OCI-LY1 (cell line): ENCODE measurements at regions not wholly inside any gene's neighbourhood (a gene's known extent, or its start where the extent isn't known, plus 50 kb on each side); places are given as distances from the start of the nearest gene placed in this dataset.

ENCODE experiments used
- H2AFZ ChIP-seq: fragments of 200-600 bp; sonication (generic), shearing (Covaris generic); 2 replicates; pipeline ENCODE4 v1.6.0; 2014; ENCODE audit warnings: antibody characterized with exemption, mild to moderate bottlenecking, low read length
- H3F3A ChIP-seq: fragments of 200-600 bp; sonication (generic), shearing (Covaris generic); 2 replicates; pipeline ENCODE4 v1.6.0; 2014; ENCODE audit warnings: mild to moderate bottlenecking, antibody characterized with exemption, low read length, moderate library complexity; ENCODE audit not compliant: insufficient read depth
- H3K27ac ChIP-seq: fragments of 200-600 bp; sonication (generic); 2 replicates; pipeline ENCODE4 v1.5.1; 2014; ENCODE audit warnings: low read length, mixed run types, mild to moderate bottlenecking, low read depth; ENCODE audit not compliant: poor library complexity, severe bottlenecking
- H3K27me3 ChIP-seq: fragments of 200-600 bp; sonication (generic); 2 replicates; pipeline ENCODE4 v1.6.0; 2014; ENCODE audit warnings: antibody characterized with exemption, mild to moderate bottlenecking, low read length, moderate library complexity; ENCODE audit not compliant: insufficient read depth
- H3K36me3 ChIP-seq: fragments of 200-600 bp; sonication (generic); 2 replicates; pipeline ENCODE4 v1.6.1; 2014; ENCODE audit warnings: mild to moderate bottlenecking, antibody characterized with exemption, low read length, moderate library complexity, mixed read lengths; ENCODE audit not compliant: insufficient read depth
- H3K4me1 ChIP-seq: fragments of 200-600 bp; sonication (generic); 2 replicates; pipeline ENCODE4 v1.5.1; 2014; ENCODE audit warnings: mild to moderate bottlenecking, low read length, moderate library complexity; ENCODE audit not compliant: insufficient read depth, severe bottlenecking
- H3K4me2 ChIP-seq: fragments of 200-600 bp; sonication (generic), shearing (Covaris generic); 2 replicates; pipeline ENCODE4 v1.6.1; 2014; ENCODE audit warnings: low read length
- H3K4me3 ChIP-seq: fragments of 200-600 bp; sonication (generic); 2 replicates; pipeline ENCODE4 v1.5.1; 2014; ENCODE audit warnings: low read length, low read depth, mild to moderate bottlenecking, mixed read lengths; ENCODE audit not compliant: poor library complexity, severe bottlenecking
- H3K79me2 ChIP-seq: fragments of 200-600 bp; shearing (Covaris generic); 2 replicates; pipeline ENCODE4 v1.6.1; 2016; ENCODE audit warnings: mixed run types, low read length, mixed read lengths; ENCODE audit not compliant: insufficient read depth
- H3K9ac ChIP-seq: fragments of 200-600 bp; sonication (generic), shearing (Covaris generic); 2 replicates; pipeline ENCODE4 v1.6.1; 2014; ENCODE audit warnings: mild to moderate bottlenecking, low read length, mixed read lengths
- H3K9me2 ChIP-seq: fragments of 200-600 bp; sonication (generic), shearing (Covaris generic); 2 replicates; pipeline ENCODE4 v1.6.1; 2014; ENCODE audit warnings: low read depth, mild to moderate bottlenecking, low read length, mixed read lengths
- H3K9me3 ChIP-seq: fragments of 200-600 bp; shearing (Covaris generic); 2 replicates; pipeline ENCODE4 v1.6.1; 2014; ENCODE audit warnings: low read length, mixed read lengths
- H4K20me1 ChIP-seq: fragments of 200-600 bp; sonication (generic), shearing (Covaris generic); 2 replicates; pipeline ENCODE4 v1.6.0; 2016; ENCODE audit warnings: mild to moderate bottlenecking, low read length; ENCODE audit not compliant: insufficient read depth
- EZH2 ChIP-seq: fragments of 200-600 bp; sonication (generic), shearing (Covaris generic); IDR thresholded peaks from 2 replicates; pipeline ENCODE4 v1.8.0; 2017; ENCODE audit warnings: borderline replicate concordance, mixed run types, mild to moderate bottlenecking, antibody characterized with exemption, low read length, moderate library complexity, mixed read lengths
- TF ChIP-seq, protein P1 (sequence below): fragments of 200-600 bp; sonication (generic), shearing (Covaris generic); IDR thresholded peaks from 2 replicates; pipeline ENCODE4 v1.5.1; 2017; ENCODE audit warnings: mild to moderate bottlenecking, antibody characterized with exemption, low read length, moderate library complexity, mixed read lengths

DNA sequence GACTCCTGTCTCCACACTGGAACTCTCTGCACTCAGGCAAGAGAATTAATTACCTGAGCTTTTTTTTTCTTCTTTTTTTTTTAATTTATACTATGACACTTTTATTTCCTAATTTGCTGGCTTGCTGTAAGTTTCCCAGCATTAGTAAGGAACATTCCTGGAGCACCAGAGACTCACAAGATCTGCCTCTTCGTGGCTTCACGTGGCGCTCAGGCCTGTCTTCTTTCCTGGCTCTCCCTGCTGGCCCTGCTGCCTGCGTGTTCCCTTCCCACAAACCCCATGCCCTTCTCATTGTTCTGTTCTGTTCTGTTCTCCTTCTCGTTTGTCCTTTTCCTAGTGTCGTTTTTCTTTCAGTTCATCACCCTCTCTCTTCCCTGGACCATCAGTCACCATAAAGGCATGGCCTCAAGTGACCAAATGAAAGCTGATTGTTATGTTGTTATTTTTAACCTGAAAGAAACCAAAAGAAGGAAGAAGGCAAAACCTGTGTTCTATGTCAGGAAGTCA, 591.6 kb upstream of the PFKP start:
- Histone ChIP-seq H3K4me1 (no peaks in the 10 kb centered on the region), H3K9ac (no peak overlapping the region), H3F3A (no peaks in the 10 kb centered on the region), H3K4me2 (no peak overlapping the region), H3K27ac (no peak overlapping the region), H3K27me3 (no peaks in the 10 kb centered on the region), H3K9me3 (no peaks in the 10 kb centered on the region), H2AFZ (no peak overlapping the region), H3K79me2 (no peaks in the 10 kb centered on the region), H3K4me3 (no peak overlapping the region), H3K36me3 (no peaks in the 10 kb centered on the region), H3K9me2 (no peaks in the 10 kb centered on the region), H4K20me1 (no peaks in the 10 kb centered on the region)
- no peak for TF ChIP-seq EZH2
- TF ChIP-seq, protein P1, sequence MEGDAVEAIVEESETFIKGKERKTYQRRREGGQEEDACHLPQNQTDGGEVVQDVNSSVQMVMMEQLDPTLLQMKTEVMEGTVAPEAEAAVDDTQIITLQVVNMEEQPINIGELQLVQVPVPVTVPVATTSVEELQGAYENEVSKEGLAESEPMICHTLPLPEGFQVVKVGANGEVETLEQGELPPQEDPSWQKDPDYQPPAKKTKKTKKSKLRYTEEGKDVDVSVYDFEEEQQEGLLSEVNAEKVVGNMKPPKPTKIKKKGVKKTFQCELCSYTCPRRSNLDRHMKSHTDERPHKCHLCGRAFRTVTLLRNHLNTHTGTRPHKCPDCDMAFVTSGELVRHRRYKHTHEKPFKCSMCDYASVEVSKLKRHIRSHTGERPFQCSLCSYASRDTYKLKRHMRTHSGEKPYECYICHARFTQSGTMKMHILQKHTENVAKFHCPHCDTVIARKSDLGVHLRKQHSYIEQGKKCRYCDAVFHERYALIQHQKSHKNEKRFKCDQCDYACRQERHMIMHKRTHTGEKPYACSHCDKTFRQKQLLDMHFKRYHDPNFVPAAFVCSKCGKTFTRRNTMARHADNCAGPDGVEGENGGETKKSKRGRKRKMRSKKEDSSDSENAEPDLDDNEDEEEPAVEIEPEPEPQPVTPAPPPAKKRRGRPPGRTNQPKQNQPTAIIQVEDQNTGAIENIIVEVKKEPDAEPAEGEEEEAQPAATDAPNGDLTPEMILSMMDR = no peak

DNA sequence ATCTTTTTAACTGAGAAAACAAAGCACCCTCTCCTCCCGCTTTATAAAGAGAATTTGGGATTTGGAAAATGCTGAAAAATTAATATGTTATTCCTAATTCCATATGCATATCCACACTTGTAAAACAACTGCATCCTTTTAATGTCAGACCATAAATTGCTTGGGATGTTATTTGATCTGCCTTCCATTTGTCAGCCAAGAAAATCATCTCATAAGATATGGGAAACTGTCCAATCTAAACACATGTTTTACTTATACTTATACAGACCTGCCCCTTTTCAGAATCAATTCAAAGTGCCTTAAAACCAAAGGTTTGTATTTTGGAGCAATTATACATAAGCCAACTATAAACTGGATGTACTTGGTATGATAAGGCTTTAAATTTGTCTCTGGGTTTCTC, 595.5 kb upstream of the PFKP start:
- H3K36me3 ChIP-seq = no peaks in the 10 kb centered on the region

DNA sequence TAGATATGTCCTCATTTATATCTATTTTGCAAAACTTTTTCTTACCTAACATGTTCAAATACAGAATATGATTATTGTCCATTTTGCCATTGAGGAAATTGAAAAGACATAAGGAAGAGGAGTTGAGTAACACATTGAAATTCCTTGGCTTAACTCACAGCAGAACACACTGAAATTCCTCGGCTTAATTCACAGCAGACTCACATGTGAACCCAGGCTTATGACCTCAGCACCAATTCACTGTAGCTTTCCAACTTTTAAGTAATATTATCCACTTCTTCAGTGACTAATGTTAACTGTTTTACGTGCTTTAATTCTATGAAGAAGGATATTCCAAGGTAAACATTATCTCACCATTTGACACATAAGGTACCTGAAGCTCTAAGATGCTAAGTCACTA, 597.5 kb upstream of the PFKP start:
- no peaks in the 10 kb centered on the region for H3K4me1 ChIP-seq
- no peaks in the 10 kb centered on the region for H3K79me2 ChIP-seq
- no peak for TF ChIP-seq EZH2
- TF ChIP-seq, protein P1 = no peak
- no peak overlapping the region for H3K4me2 ChIP-seq
- H3K4me3 ChIP-seq = no peak overlapping the region
- H3K27me3 ChIP-seq = no peaks in the 10 kb centered on the region
- H3K27ac ChIP-seq = no peak overlapping the region
- no peak overlapping the region for H2AFZ ChIP-seq
- H4K20me1 ChIP-seq = no peaks in the 10 kb centered on the region
- H3K9ac ChIP-seq = no peak overlapping the region
- H3K36me3 ChIP-seq = no peaks in the 10 kb centered on the region
- H3F3A ChIP-seq = no peaks in the 10 kb centered on the region
- H3K9me2 ChIP-seq = no peaks in the 10 kb centered on the region
- no peaks in the 10 kb centered on the region for H3K9me3 ChIP-seq

More for the DNA sequence above, 595.5 kb upstream of the PFKP start:
- H3K9me2 ChIP-seq = no peaks in the 10 kb centered on the region
- H3F3A ChIP-seq = no peaks in the 10 kb centered on the region
- H3K4me3 ChIP-seq = no peak overlapping the region
- TF ChIP-seq, protein P1 = no peak
- TF ChIP-seq EZH2 = no peak
- H3K27me3 ChIP-seq = no peaks in the 10 kb centered on the region
- H3K4me2 ChIP-seq = no peak overlapping the region
- H3K79me2 ChIP-seq = no peaks in the 10 kb centered on the region
- no peak overlapping the region for H3K9ac ChIP-seq
- no peaks in the 10 kb centered on the region for H4K20me1 ChIP-seq
- no peaks in the 10 kb centered on the region for H3K4me1 ChIP-seq
- H2AFZ ChIP-seq = no peak overlapping the region
- no peak overlapping the region for H3K27ac ChIP-seq
- no peaks in the 10 kb centered on the region for H3K9me3 ChIP-seq
